PC-9 (cell line): ENCODE measurements at regions not wholly inside any gene's neighbourhood (a gene's known extent, or its start where the extent isn't known, plus 50 kb on each side); places are given as distances from the start of the nearest gene placed in this dataset.

Experiments
- BruUV-seq: library from RNA; stranded (reverse); fragments of 400-500 nt; replicated peaks from 2 replicates; lab custom pipeline; 2021; lab: Mats Ljungman, UMichigan
- CTCF ChIA-PET: fragments of 300-600 bp; sonication (Branson Sonifier 250); formaldehyde crosslinking; loops from one replicate; lab custom pipeline; 2022; ENCODE audit warnings: antibody characterized with exemption; lab: Charles Lee
- POLR2A ChIA-PET: fragments of 300-600 bp; sonication (Branson Sonifier 250); formaldehyde crosslinking; loops from one replicate; lab custom pipeline; 2022; ENCODE audit warnings: antibody characterized with exemption; ENCODE audit not compliant: unreplicated experiment; lab: Charles Lee
- DNase-seq, 2 experiments: peaks; one replicate each; pipeline versions ENCODE4 v3.0.0 to v3.0.0-alpha.2; 2015 to 2022; ENCODE audit warnings: mixed read lengths in 1 of 2
- H2AFZ ChIP-seq: fragments of 200-600 bp; sonication (generic); 2 replicates; pipeline ENCODE4 v1.8.1; 2017; ENCODE audit warnings: antibody characterized with exemption
- H3F3A ChIP-seq: fragments of 200-600 bp; sonication (generic); 2 replicates; pipeline ENCODE4 v1.8.1; 2017; ENCODE audit warnings: antibody characterized with exemption, mild to moderate bottlenecking, low read depth; ENCODE audit not compliant: insufficient read depth
- H3K27ac ChIP-seq: fragments of 200-600 bp; sonication (generic); 2 replicates; pipeline ENCODE4 v1.6.1; 2016; ENCODE audit warnings: mixed run types
- H3K27me3 ChIP-seq: fragments of 200-600 bp; sonication (generic); 2 replicates; pipeline ENCODE4 v1.6.1; 2016; ENCODE audit warnings: low read depth, mixed run types; ENCODE audit not compliant: insufficient read depth
- H3K36me3 ChIP-seq: fragments of 200-600 bp; sonication (generic); 2 replicates; pipeline ENCODE4 v1.6.1; 2016; ENCODE audit warnings: low read depth, mixed run types
- H3K4me1 ChIP-seq: fragments of 200-600 bp; sonication (generic); replicated peaks from 2 replicates; pipeline ENCODE4 v1.6.1; 2016; ENCODE audit warnings: mixed run types; ENCODE audit not compliant: insufficient read depth
- H3K4me2 ChIP-seq: fragments of 200-600 bp; sonication (generic); 2 replicates; pipeline ENCODE4 v1.6.1; 2017; ENCODE audit warnings: mixed run types
- H3K4me3 ChIP-seq: fragments of 200-600 bp; sonication (generic); 2 replicates; pipeline ENCODE4 v1.6.1; 2016; ENCODE audit warnings: mixed run types
- H3K79me2 ChIP-seq: fragments of 200-600 bp; sonication (generic); 2 replicates; pipeline ENCODE4 v1.6.1; 2017; ENCODE audit warnings: low read depth, mixed run types
- H3K9me2 ChIP-seq: fragments of 200-600 bp; sonication (generic); 2 replicates; pipeline ENCODE4 v1.8.1; 2017; ENCODE audit warnings: mild to moderate bottlenecking; ENCODE audit not compliant: insufficient read depth
- H3K9me3 ChIP-seq: fragments of 200-600 bp; sonication (generic); 2 replicates; pipeline ENCODE4 v1.8.1; 2016; ENCODE audit warnings: low read depth; ENCODE audit not compliant: insufficient read depth
- H4K20me1 ChIP-seq: fragments of 200-600 bp; sonication (generic); 2 replicates; pipeline ENCODE4 v1.8.1; 2017; ENCODE audit not compliant: insufficient read depth
- EZH2 ChIP-seq: fragments of 200-600 bp; sonication (generic); IDR thresholded peaks from 2 replicates; pipeline ENCODE4 v1.8.0; 2017; ENCODE audit warnings: antibody characterized with exemption, low read depth
- intact Hi-C: fragments of 100-400 bp; cut with micrococcal nuclease; formaldehyde crosslinking; loops from one replicate; pipeline ENCODE4 v1.10.0; 2022; ENCODE audit not compliant: unreplicated experiment
- TF ChIP-seq, protein P1 (sequence below): fragments of 200-600 bp; sonication (generic); conservative IDR thresholded peaks from 2 replicates; pipeline ENCODE4 v1.6.1; 2017; ENCODE audit warnings: mixed run types, antibody characterized with exemption, mild to moderate bottlenecking, moderate library complexity

DNA sequence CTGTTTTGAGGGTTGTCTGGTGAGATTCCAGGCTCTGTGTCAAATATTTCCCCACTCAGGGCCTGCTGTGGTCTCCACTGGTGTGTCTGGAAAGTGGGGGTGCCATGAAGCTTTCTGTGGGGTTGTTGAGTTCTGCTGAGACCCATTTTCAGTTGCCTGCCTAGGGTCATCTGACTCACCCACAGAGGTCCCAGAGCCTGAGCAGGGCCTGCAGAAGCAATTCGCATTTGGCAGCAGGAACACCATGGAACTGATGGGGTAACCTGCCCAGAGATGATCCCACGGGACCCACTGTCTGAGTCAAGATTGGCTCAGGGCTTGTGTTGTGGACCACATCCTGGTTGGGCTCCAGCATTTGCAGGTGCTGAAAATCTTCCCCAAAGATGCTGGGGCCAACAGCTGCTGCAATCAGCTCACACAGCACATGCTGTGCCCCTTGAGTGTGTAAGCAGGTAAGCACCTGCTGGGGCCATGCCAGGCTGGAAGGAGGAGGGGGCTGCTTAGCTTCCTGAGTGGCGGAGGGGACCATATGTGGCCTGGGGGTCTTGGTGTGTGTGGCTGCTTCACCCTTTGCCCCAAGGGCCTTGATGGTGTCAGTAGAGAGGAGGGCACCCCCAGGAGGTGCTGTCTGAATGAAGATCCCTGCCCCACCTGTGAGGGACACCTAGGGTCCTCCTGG lies 1726.1 kb downstream of the TP53TG3F start:
- DNase-seq, result no peak
- Histone ChIP-seq H3F3A (no peaks in the 10 kb centered on the region), H3K4me3 (no peak overlapping the region), H3K4me2 (no peak overlapping the region), H2AFZ (no peak overlapping the region), H3K36me3 (no peaks in the 10 kb centered on the region), H3K9me3 (no peaks in the 10 kb centered on the region), H4K20me1 (no peaks in the 10 kb centered on the region), H3K79me2 (no peaks in the 10 kb centered on the region), H3K9me2 (no peaks in the 10 kb centered on the region; the same call in 1 of the 2 replicates), H3K27ac (no peak overlapping the region), H3K27me3 (no peaks in the 10 kb centered on the region), H3K4me1 (no peaks in the 10 kb centered on the region)
- BruUV-seq, result no TSS peak
- TF ChIP-seq EZH2, result no peak
- CTCF ChIA-PET, result no interaction called here
- POLR2A ChIA-PET, result no interaction called here
- intact Hi-C loops, result no loop called here

DNA sequence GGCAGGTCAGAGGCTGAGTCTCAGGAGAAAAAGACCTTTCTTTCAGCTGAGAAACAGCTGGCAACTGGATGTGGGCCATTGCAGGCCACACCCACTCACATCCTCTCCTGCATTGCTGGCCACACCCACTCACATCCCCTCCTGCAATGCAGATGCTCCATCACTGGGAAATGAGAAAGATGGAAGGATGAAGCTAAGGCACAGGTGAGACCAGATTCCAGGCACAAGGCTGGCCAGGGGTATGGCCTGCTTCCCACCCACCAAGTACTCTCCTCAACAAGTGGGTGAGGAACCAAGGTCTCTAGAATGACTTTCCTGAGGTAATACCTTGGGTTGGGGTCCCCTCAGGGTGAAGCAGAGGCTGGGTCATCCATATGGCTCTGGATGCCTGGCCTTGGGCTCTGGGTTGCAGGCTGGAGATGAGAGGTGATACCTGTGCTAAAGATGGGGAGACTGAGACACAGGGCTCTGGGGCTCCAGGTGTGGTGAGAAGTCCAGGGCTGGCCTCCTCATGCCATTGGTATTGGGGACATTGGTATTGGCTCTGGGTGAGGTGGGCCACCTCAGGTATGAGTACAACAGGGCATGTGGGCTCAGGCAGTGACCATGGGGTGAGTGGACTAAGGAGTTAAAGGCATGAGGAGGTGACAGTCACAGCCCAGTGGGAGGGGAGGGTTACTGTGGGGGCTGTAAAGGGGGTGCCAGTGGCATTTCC lies 1726.8 kb downstream of the TP53TG3F start:
- Histone ChIP-seq H3K9me2 (no peaks in the 10 kb centered on the region; the same call in 1 of the 2 replicates), H3K79me2 (no peaks in the 10 kb centered on the region), H3K4me3 (no peak overlapping the region), H3K4me2 (no peak overlapping the region), H3K27me3 (no peaks in the 10 kb centered on the region), H2AFZ (no peak overlapping the region), H4K20me1 (no peaks in the 10 kb centered on the region), H3K27ac (no peak overlapping the region), H3K4me1 (no peaks in the 10 kb centered on the region), H3F3A (no peaks in the 10 kb centered on the region), H3K9me3 (no peaks in the 10 kb centered on the region), H3K36me3 (no peaks in the 10 kb centered on the region)
- peak in 1 of 2 experiments; percentile 30 for DNase-seq
- intact Hi-C loops, result no loop called here
- ChIA-PET POLR2A (no interaction called here), CTCF (no interaction called here)
- TF ChIP-seq EZH2, result no peak
- TF ChIP-seq, protein P1, sequence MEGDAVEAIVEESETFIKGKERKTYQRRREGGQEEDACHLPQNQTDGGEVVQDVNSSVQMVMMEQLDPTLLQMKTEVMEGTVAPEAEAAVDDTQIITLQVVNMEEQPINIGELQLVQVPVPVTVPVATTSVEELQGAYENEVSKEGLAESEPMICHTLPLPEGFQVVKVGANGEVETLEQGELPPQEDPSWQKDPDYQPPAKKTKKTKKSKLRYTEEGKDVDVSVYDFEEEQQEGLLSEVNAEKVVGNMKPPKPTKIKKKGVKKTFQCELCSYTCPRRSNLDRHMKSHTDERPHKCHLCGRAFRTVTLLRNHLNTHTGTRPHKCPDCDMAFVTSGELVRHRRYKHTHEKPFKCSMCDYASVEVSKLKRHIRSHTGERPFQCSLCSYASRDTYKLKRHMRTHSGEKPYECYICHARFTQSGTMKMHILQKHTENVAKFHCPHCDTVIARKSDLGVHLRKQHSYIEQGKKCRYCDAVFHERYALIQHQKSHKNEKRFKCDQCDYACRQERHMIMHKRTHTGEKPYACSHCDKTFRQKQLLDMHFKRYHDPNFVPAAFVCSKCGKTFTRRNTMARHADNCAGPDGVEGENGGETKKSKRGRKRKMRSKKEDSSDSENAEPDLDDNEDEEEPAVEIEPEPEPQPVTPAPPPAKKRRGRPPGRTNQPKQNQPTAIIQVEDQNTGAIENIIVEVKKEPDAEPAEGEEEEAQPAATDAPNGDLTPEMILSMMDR, result no peak
- BruUV-seq, result no TSS peak

DNA sequence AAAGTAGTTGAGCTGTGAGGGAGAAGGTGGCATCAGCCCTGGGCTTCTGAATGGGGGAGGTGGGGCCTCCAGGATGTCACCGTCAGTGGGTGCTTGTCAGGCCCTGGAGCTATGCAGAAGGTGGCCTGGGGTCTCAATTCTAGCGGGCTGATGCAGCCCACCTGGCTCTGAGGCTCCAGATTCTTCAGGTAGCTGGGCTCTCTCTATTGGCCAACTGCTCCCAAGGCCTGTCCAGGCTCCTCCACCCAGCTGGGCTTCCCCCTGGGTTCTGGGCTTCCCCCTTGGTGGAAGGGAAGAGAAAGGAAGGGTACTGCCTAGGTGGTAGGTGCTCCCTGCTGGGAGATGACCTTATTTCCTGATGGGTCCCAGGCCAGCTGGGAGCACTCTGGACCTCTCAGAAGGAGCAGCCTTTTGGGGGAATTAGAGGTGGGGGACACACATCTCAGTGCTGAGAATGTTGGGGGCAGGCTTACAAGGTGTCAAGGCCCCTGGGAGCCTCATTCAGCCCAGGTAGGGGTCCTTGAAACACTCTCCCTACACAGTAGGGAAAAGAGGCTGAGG lies 1728.3 kb downstream of the TP53TG3F start:
- POLR2A ChIA-PET, result no interaction called here
- TF ChIP-seq, protein P1, result no peak
- no peak for TF ChIP-seq EZH2
- Histone ChIP-seq H3K4me1 (no peaks in the 10 kb centered on the region), H3K27ac (no peak overlapping the region), H3K36me3 (no peaks in the 10 kb centered on the region), H3K9me3 (no peaks in the 10 kb centered on the region), H3K9me2 (no peaks in the 10 kb centered on the region; the same call in 1 of the 2 replicates), H3K79me2 (no peaks in the 10 kb centered on the region), H4K20me1 (no peaks in the 10 kb centered on the region), H3F3A (no peaks in the 10 kb centered on the region), H3K4me3 (no peak overlapping the region), H3K27me3 (no peaks in the 10 kb centered on the region), H2AFZ (no peak overlapping the region), H3K4me2 (no peak overlapping the region)
- CTCF ChIA-PET, result no interaction called here
- intact Hi-C loops, result no loop called here
- BruUV-seq, result no TSS peak
- DNase-seq, result no peak
